Suppressor macrophage (primary cell): ENCODE measurements at regions not wholly inside any gene's neighbourhood (a gene's known extent, or its start where the extent isn't known, plus 50 kb on each side); places are given as distances from the start of the nearest gene placed in this dataset.
A peak's percentile ranks its signal among the peaks of the same experiment; 100 is the strongest.

ENCODE experiments used
- DNase-seq, 4 experiments: peaks; one replicate each; pipeline ENCODE4 v3.0.0-alpha.2; 2020 to 2022

DNA sequence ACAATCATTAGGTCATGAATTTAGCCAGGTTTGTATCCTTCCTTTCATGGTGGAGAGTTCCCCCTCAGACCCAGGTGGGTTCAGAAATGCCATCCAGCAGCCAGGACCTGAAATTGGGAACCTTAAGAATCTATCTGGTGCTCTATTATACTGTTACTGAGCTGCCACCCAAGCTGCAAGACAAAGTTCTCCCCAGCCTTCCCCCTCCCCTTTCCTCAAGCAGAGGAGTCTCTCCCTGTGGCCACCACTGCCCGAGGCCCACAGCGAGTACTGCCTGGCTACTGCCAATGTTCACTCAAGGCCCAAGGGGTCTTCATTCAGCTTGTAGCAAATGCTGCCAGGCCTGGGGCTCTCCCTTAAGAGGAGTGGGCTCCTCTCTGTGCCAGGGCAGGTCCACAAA is 133.8 kb downstream of the TMEM38B start:
- DNase-seq = no peak

GRCh38 chr9:105828596-105829213 is 134.4 kb downstream of the TMEM38B start:
- DNase-seq = no peak

DNA sequence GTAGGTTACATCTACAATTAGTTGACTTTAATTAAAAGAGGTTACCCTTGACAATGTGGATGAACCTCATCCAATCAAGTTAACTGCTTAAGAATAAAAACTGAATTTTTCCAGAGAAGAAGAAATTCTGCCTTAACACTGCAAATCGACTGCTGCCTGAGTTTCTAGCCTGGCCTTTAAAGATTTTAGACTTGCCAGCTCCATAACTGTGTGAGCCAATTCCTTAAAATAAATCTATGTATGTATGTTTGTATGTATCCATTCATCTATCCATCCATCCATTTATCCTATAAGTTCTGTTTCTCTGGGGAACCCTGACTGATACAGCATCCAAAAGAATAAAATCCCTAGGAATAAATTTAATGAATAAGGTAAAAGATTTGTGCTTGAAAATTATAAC is 136.1 kb downstream of the TMEM38B start:
- DNase-seq = no peak

GRCh38 chr9:105832096-105832710 is 137.9 kb downstream of the TMEM38B start:
- no peak for DNase-seq

GRCh38 chr9:105833271-105833975 is 139.1 kb downstream of the TMEM38B start:
- DNase-seq = no peak

GRCh38 chr9:105834404-105834803 is 140.1 kb downstream of the TMEM38B start:
- no peak for DNase-seq

DNA sequence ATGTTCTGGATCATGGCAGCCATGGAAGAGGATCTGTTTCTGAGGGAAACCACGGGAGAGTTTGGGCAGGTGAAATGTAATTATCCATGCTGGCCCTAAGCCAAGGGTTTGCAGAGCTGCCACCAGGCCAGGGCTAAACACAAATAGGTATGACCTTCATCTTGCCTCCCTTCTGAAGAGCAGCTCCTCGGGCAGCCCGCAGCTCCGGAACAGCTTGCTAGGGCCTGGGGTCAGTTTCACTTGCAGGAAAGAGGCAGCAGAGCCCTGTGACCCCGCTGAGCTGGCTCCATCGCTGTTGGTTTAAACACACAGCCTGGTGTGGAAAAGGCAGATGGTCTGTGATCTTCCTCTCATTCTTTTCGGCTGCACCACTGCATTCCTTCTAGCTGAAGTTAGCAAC is 141.4 kb downstream of the TMEM38B start:
- no peak for DNase-seq

GRCh38 chr9:105836936-105837660 is 142.8 kb downstream of the TMEM38B start:
- DNase-seq = no peak

DNA sequence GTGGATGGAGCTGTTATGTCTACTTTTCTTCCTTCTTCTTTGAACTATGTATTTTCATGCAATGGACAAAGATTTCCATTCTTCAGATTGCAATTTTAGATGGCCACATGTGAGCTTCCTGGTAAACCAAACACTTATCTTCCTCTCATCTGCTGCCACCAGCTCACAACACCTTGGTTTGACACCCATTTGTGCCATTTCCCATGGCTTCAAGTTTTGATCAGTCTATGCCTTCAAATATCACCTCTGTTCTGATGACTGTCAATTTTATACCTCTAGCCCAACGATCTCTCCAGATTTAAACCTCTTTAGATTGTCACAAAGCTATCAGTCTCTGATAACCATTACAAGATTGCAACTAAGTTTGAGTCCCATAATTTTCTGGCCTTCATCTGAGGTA is 147.2 kb downstream of the TMEM38B start:
- no peak for DNase-seq

DNA sequence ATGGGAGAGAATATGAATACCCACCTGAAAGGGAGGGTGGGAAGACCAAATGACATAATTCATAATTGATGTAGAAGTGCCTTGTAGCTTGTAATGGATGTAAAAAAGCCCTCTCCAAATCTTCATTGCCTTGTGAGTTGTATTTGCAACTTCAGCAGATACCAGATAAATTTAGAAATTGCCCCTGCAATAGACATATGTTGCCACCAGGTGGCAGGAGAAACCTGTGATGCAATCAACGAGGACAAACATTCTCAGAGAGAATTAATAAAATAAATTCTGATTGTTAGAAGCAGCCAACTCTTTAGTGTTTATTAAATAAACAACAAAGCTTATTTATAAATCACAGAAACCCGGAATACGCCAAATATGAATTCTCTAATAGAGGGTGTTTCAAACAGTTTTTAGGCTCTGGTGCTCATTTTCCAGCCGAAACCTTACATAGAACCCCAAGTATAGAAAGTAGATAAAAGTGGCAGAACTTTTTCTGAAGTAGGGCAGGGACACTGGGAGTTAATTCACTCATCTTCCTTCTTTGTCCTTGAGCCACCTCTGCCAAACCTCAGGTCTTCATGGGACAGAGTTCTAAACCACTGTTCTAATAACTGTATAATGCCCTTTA is 147.8 kb downstream of the TMEM38B start:
- DNase-seq = peak; percentile 57 to 68 (median 61)

GRCh38 chr9:105846825-105847224 is 152.5 kb downstream of the TMEM38B start:
- no peak for DNase-seq

- DNase-seq = no peak
These were observed 156.6 kb downstream of the TMEM38B start for GRCh38 chr9:105850852-105851500.

DNA sequence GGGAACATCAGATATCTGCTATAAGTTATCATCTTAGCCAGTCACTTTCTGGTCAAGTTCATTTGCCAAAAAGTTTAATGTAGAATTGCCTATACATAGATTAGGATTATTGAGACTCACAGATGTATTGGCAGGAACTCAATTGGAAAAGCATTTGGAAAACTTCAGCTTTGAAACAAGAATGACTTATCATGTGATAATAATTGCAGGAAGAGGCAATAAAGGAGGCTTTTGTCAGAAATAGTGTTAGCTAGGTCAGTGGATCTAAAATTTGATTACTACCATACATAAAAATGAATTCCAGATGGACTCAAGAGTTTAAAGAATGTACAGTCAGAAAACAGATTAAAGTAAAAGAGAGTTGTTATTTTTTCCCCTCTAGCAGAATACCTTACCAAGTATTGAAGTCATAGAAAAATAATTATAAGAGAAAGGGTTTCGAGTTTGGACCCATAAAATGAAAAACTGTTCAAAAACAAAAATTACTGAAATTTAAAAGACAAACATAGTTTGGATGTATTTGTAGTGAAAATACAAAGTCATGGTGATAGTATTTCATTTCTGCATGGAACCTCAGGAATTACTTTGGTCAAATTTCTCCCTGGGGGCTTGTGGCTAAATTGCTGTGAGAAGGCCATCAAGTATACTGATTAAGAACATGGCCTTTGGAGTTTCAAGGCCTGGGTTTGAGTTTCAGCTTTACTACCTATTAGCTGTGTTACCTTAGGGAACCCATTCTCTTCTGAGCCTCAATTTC is 159.9 kb downstream of the TMEM38B start:
- no peak for DNase-seq

DNA sequence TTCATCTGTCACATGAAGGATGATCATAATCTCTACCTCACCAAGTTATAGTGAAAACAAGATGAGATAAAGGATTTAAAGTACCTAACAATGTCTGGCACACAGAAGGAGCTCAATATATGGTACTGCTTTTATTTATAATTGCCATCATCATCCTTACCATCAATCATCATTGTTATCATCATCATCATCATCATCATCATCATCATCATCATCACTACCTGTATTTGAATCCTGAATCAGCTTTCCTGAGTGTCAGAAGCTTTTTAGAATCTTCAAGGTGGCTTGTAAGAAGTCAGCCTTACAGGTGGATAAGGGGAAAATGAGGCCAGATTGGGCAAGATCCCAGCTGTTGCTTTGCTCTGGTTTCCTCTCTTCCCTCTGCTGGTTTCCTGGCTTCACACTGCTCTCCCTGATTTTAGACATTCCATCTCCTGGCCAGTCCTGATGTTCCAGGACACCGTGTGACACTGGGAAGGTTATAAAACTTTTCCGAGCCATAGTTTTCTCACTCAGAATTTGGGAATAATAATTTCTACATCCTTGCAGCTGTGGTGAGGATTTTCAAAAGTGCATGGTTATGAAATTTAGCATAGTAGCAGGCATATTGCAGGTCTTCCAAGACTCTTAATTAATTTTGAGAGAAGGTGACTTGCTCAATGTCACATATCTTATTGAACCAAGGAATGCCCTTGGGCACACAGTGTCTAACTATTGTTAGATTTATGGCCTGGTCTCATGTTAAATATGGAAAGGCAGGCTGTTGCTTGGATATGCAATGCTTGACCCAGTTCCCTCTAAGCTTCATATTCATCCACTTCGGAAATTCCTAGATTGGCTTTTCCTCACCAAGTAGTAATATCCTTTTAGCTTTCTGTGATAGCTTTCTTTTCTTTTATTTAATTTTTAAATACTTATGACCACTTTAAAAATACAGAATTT is 160.7 kb downstream of the TMEM38B start:
- no peak for DNase-seq

GRCh38 chr9:105855987-105856386 is 161.6 kb downstream of the TMEM38B start:
- DNase-seq = no peak

DNA sequence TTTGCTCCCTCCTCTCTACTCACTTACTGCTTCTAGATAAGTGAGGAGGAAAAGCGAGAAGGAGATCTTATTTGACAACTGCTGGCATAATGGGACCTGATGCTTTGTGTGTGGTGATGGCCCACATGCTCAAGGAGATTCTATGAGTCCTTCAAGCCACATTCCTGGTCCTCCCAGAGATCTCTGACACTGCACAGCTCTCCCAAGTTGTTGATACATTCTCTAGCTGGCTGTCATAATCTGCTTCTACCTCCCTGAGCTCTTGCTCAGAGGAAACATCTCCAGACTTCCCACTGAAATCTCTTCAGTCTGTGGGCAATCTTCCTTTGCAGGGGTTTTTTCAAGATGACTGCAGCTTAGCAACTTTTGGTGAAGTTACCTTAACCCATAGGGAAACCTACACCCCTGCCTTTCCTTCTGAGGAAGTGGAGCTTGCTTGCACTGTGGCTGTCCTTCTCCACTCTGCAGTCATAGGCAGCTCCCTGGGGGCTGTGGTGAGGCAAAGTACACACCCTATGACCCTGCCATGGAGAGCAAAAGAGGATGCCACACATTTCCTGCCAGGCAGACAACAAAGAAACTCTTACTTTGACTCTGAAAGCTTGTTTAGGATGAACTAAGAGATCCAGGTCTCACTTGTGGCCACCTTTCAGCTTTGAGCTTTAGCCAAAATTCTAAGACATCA is 163.8 kb downstream of the TMEM38B start:
- no peak for DNase-seq

DNA sequence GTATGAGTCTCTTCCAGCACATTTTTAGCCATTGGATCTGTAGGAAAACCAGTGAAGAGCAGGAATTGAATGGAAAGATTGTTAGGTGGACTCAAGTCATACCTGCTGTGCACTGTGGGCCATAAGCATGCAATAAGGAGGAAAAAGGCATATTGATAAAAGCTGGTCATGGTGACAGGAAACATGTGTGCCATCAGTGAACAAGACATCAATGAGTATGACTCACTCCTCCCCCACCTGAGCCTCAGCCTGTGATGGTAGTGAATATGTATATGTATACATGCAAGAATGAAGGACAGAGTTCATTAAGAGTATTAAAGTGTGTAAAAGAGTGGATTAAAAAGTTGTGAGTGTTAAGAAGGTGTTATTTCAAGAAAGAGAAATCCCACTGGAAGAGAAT is 164.5 kb downstream of the TMEM38B start:
- no peak for DNase-seq

DNA sequence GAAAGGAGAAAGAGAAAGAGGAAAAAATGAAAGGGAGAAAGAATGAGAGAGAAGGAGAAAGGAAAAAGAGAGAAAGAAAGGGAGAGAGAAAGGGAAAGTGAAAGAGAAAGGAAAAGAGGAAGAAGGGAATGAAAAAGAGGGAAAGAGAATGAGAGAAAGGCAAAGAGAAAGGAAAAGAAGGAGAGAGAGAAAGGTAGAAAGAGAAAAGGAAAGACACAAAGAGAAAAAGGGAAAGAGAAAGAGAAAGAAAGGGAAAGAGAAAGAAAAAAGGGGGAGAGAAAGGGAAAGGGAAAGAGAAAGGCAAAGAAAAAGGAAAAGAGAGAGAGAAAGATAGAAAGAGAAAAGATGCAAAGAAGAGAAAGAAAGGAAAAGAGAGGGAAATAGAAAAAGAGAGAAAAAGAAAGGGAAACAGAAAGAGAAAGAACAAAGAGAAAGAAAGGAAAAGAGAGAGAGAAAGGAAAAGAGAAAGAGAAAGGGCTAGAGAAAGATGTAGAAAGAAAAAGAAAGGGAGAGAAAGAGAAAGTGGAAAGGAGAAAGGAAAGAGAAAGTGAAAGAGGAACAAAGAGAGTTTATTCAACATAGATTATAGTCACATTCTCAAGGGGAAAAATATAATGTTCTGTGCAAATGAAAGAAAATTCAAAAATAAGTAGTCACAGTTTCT is 165.2 kb downstream of the TMEM38B start:
- DNase-seq = no peak

DNA sequence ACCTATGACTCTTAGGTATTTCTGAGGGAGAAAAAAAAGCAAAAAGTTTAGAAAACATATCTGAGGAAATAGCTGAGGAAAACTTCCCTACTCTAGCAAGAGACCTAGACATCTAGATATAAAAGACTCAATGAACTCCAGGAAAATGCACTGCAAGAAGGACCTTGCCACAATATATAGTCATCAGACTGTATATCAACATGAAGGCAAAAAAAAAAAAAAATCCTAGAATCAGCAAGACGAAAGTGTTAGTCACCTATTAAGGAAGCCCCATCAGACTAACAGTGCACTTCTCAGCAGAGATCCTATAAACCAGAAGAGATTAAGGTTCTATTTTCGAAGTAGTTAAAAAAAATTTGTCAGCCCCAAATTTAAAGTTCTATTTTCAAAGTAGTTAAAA is 166.2 kb downstream of the TMEM38B start:
- DNase-seq = no peak
